Middle frontal gyrus (tissue), 1 donor: ENCODE measurements at regions not wholly inside any gene's neighbourhood (a gene's known extent, or its start where the extent isn't known, plus 50 kb on each side); places are given as distances from the start of the nearest gene placed in this dataset.

ENCODE experiments used
- DNase-seq: peaks from one replicate; pipeline ENCODE4 v3.0.0-alpha.2; 2015; ENCODE audit warnings: low spot score; ENCODE audit errors: extremely low spot score

DNA sequence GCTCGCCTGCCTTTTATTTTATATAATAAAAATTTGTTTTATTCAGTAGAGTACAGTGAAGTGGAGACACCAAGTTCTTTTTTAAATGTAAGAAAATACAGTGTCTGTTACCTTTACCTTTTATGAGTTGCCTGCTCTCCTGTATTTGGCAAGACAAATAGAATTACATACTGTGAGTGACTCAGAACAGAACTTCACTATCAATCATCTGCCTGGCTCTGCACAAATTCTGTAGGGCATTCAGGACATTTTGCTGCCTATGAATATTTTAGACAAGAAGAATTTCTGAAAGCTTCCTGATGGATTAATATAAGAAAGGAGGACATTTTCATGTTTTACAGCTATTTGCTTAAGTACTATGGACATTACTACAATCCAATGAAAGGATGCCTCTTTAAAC, 135.4 kb upstream of the PHF14 start:
- no peak for DNase-seq

GRCh38 chr7:10845225-10845624, 128.4 kb upstream of the PHF14 start:
- DNase-seq: no peak

- no peak for DNase-seq
Observed at GRCh38 chr7:10855583-10855982, 118.1 kb upstream of the PHF14 start.

- no peak for DNase-seq
Observed at GRCh38 chr7:10860516-10860915, 113.2 kb upstream of the PHF14 start.

GRCh38 chr7:10863476-10863875, 110.2 kb upstream of the PHF14 start:
- no peak for DNase-seq

DNA sequence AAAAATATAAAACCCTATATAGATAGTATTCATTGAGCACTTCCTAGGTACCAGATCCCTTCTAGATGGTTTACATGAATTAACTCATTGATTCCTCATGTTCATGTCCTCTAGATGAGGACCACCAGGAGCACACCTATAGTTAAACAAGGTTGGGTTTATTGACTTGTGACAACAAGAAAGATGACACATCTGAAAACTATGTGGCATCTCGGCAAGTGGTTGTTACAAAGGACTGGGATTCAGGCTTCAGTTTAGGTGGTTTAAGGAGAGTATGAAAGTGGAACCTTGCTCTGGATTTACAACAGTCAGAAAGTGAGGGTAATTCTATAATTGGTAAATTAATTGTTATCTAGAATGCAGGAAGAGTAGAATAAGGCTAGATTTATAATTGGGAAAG, 99.0 kb upstream of the PHF14 start:
- no peak for DNase-seq

- no peak for DNase-seq
Observed at GRCh38 chr7:10875080-10875479, 98.6 kb upstream of the PHF14 start.

DNA sequence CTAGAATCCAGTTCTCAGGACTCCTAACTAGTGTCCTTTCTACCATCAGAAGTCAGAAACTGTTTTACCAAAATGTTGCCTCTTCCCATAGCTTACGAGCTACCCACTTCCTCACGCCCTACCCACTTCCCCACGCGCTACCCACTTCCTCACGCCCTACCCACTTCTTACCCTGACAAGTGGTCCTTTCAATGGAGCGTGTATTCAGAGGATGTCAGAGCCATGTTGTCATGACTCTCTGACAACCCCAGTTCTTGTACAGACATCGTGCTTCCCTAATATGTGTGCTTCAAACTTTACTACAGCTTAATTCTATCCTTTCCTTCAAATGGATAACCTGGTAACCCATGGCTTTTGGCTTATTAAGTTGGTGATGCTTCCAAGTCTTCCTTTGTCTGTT, 84.8 kb upstream of the PHF14 start:
- no peak for DNase-seq

GRCh38 chr7:10889266-10889898, 84.3 kb upstream of the PHF14 start:
- peak; percentile 17 for DNase-seq

- no peak for DNase-seq
Observed at GRCh38 chr7:10908600-10908999, 65.1 kb upstream of the PHF14 start.

- DNase-seq: no peak
Observed at GRCh38 chr7:10910447-10910846, 63.2 kb upstream of the PHF14 start.

DNA sequence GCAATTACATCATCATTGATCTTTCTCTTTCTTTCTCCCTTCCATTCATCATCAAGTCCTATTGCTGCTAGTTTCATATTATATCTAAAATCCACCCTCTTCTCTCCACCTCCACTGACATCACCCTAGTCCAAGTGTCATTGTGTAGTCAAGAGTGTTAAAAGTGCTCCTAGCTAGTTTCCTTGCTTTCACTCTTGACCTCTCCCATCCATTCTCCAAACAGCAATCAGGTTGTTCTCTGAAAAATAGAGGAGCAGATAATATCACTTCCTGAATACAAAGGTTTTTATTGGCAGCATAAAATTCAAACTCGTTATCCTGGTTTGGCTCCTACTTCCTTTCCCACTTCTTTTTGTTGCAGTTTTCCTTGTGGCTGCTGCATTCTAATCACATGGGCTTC, 61.6 kb upstream of the PHF14 start:
- DNase-seq: no peak

DNA sequence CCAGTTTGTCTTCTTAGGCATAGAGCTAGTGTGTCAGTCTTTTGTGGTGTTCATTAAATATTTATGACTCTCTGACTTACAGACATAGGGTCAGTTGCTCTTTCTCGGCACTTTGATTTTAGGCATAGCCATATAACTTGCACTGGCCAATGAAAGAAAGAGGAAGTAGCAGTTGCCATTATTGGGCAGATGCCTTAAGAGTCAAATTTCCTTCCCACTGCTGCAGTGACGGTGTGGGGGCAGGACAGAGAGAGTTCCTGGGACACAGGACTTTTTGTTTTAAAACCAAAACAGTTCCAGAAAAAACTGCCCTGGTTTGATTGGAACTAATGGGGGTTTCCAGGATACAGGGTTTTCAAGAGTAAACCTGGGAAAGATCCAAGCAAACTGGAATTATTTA, 60.2 kb upstream of the PHF14 start:
- no peak for DNase-seq

GRCh38 chr7:10918093-10918590, 55.5 kb upstream of the PHF14 start:
- no peak for DNase-seq

DNA sequence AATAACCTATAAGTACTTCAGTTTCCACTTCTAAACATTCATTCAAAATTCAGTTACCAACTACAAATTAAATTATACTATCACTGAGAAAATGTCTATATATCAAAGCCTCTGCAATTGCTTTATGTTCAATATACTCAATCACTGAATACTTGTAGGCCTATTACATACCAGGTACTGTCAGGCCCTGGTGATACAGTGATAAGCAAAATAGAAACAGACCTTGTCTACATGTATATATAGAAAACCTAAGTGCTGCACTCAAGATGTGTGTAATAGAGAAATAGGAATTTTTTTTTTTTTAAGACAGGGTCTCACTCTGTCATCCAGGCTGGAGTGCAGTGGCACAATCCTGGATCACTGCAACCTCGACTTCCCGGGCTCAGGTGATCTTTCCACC, 53.7 kb upstream of the PHF14 start:
- DNase-seq: no peak
